NCI-H2171 (cell line): ENCODE measurements at regions not wholly inside any gene's neighbourhood (a gene's known extent, or its start where the extent isn't known, plus 50 kb on each side); places are given as distances from the start of the nearest gene placed in this dataset.
"Not testable (repeated sequence)": the region's sequence is repeated elsewhere in the genome, so short reads cannot be mapped to it uniquely, and the experiment has no call there.

Experiments used
- DNase-seq: peaks from one replicate; lab custom pipeline; 2025; lab: John Stamatoyannopoulos, UW

DNA sequence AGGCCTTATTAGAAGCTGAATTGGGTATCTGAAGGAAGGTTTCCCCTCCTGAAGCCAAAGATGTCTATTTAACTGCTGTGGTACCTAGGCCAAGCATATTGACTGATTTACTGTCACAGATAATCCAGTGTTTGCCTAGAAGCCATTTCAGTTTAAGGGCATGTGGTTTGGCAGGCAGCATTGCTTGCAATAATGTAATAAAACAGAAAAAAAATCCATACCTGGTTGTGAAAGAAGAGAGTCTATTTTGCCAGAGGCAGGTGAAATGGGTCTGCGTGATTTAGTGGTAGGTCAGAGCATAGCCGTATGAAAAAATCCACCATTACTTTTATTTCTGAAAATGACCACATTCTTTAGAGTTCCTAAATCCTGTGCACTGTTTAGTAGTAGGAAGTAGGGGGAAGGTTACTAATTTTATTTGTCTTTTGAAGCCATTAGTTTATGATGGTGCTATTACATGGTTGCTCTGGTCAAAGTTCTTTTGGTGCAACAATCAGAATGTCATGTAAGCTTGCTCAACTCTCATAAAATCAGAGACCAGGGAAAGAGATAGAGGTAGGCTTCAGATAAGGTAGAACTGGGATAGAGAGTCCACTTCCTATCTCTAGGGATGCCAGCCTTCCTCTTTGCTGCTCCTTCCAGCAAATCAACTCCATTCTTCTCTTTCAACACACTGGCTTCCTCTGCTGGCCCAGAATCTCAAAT, 343.4 kb downstream of the GPD2 start:
- no peak for DNase-seq

GRCh38 chr2:156781677-156782076, 345.5 kb downstream of the GPD2 start:
- not testable (repeated sequence) for DNase-seq

GRCh38 chr2:156784020-156784701, 348.0 kb downstream of the GPD2 start:
- DNase-seq: peak; percentile 93

GRCh38 chr2:156787517-156787916, 351.3 kb downstream of the GPD2 start:
- DNase-seq: no peak

GRCh38 chr2:156790343-156791037, 354.3 kb downstream of the GPD2 start:
- no peak for DNase-seq

DNA sequence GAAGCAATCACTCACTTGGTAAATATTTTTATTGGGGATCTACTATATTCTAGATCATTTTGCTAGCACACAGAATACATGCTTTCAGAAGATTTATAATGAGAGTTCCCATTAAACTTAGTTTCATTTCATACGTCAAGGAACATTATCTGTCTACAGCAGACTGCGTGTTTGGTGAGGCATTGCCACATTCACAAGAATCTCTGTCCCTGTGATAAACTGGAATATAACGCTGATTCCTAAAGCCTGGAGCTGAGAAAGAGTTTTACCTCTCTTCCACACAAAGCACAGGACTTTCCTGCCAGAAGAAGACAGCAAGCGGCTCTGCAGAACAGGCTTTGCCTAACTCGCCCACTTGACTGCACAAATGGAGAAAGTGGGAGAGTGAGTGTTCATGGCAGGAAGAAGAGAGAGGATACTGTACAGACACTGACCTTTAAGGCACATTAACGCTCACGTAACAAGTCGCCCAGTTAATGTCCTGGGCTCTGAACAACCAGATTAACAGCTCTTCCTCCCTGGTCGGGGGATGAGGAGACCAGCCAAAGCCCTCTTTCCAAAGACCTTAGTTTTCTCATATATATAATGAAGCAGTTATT, 356.2 kb downstream of the GPD2 start:
- no peak for DNase-seq

DNA sequence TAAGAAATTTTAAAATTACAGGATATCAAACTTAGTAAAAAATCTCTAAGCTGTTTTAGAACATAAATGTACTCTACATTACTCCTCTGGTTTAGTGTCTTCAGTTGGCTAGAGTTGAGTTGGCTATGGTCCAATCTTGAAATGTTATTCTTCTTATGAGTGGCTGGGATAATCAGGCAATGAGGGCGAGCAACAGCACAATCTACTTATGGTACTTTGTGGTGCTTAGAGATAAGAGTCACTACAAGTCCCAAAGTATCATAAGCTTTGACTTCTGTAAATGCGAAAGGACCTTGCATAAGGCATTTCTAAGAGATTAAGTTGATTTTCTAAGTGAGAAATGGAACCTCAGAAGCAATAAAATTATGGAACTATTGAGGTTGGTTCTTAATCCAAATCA, 361.7 kb downstream of the GPD2 start:
- no peak for DNase-seq

- DNase-seq: no peak
These were observed 364.0 kb downstream of the GPD2 start for GRCh38 chr2:156800065-156800653.

DNA sequence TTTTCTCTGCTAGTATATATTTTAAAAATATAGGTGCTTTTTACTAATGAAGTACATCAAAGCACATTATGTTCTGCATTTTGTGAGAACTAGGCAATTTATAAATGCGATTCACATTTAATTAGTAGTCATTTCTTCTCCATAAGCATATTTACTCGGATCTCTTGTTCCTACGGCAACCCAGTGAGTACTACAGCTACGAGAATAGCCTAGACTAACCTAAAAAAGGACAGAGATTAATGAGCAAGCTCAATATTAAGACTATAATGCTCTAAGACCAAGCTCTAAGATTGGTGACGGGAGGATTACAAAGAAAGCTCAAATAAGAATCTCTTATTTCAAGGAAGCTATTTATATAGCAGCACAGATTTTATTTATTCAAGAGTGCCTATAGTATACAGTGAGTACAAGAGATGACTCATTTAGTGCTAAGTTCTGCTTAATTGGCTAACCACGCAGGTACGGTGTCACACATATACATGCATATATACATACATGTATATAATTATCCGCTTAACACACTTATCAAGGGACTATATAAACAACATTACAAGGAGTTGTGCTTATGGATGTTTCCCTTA, 364.7 kb downstream of the GPD2 start:
- no peak for DNase-seq

- DNase-seq: peak; percentile 29
These were observed 367.1 kb downstream of the GPD2 start for GRCh38 chr2:156803243-156803642.

DNA sequence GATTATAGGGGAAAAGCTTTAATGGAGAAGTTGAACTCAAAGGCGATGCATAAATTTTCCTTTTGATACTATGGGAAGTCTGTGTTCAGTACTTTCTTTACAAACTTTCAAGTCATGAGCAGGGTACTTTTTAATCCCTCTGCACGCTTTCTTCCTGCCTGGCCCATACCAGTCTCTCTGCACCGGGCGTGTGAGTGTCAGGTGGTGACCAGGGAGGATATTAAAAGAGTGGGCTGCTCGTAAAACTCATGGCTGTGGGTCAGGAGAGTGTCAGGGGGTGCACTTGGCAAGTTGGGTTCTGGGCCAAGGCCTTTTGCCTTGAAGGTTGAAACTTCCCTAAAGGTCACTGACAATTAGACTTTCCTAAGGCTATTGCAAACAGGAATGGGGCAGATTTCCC, 367.8 kb downstream of the GPD2 start:
- no peak for DNase-seq

DNA sequence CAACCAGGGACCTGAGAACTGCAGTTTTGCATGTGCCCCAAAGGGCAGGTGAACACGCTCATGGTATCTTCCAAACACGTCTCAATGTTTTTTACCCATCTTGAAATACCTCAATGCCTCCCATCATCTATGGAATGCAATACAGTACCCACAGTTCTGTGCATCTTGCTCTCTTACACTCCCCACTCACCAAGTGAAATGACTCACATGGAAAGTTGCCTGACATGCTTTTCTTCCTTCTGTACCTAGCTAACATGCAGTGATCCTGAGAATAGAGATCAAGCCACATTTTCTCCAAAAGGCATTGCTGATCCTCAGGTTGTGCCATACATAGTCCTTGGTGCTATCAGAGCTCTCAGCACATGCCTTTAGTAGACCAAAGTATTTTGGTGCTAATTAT, 373.9 kb downstream of the GPD2 start:
- no peak for DNase-seq

DNA sequence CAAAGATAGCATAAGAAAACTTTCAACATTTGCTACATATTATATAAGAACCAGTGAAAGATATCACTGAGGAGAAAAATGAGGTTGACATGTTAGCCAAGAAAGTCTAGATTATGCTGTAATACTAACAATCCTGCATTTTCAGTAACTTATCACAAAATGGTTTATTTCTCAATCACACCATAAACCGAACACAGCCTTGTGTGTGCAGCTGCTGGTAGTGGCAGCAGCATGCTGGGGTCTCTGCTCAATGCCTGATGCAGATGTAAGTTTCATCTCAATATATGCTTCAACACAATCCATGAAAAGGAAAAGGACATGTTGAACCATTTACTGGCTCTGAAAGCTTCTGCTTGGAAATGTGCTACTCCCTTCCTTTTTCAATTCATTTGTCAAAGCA, 376.3 kb downstream of the GPD2 start:
- DNase-seq: no peak

- no peak for DNase-seq
These were observed 381.3 kb downstream of the GPD2 start for GRCh38 chr2:156817430-156817829.

DNA sequence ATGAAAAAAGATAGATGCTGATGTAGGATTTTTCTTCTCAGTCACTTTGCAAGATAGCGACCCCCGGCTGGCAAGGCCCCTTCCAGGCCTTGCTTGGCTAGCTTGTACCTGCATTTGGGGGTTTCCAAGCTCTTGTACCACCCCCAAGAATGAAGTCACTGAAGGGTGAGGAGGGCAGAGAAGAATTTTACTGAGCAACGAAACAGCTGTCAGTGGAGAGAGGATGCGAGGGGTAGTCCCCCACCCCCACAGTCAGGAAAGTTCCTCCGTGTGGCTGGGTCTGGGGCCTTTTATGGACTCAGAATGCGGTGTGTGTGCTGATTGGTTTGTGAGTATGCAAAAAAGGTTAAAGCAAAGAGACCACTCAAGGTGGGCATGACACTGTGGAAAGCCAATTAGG, 382.0 kb downstream of the GPD2 start:
- no peak for DNase-seq

GRCh38 chr2:156818944-156819343, 382.8 kb downstream of the GPD2 start:
- no peak for DNase-seq

DNA sequence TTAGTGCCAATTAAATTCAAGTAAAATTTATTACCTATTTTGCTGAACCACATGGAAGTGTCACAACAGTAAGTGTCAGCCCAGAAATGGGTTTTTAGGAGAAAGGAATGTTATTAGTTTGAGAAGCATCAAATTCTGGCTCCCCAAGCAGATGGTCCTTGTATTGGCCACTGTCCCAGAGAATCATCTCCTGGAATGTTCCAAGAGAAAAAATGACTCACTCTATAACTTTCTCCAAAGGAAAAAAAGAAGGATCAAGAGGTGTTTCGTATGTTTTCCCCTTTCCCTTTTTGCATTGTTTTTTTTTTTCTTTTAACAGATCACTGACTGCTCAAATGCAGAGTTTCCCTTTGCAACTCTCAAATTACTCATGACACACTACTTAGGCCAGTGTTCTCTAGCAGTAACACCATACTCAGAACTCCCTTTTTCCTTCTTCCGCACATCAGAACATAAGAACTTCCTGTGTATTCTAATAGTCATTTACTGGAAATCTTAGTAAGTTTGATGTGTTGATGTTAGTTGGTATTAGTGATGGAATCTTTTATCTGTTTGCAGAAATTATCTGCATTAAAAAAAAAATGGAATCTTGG, 390.3 kb downstream of the GPD2 start:
- no peak for DNase-seq

GRCh38 chr2:156834431-156834830, 398.3 kb downstream of the GPD2 start:
- DNase-seq: no peak

DNA sequence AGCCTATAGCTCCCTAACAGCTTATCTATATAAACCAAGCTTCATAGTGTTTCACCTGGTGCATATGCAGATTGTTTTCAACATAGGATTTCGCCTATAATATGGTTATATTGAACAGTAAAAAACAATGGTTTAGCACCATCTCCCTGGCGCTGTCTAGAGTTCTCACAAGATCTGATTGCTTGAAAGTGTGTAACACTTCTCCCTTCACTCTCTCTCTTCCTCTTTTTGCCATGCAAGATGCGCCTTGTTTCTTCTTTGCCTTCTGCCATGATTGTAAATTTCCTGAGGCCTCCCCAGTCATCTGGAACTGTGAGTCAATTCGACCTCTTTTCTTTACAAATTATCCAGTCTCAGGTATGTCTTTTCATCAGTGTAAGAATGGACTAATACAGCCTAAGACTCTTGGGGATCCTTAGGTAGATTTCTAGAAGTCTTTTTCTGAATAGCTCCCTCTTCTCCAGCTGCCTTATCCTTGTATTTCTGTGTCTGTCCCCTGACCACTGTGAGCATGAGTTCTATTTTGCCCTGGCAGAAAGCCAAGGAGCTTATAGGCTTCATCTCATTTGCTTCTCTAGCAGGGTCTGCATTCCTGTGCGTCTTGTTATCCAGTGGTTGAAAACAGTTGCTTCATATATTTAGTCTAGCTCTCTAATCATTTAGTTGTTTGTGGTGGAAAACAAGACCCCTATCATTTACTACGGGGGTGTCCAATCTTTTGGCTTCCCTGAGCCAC, 401.6 kb downstream of the GPD2 start:
- no peak for DNase-seq

DNA sequence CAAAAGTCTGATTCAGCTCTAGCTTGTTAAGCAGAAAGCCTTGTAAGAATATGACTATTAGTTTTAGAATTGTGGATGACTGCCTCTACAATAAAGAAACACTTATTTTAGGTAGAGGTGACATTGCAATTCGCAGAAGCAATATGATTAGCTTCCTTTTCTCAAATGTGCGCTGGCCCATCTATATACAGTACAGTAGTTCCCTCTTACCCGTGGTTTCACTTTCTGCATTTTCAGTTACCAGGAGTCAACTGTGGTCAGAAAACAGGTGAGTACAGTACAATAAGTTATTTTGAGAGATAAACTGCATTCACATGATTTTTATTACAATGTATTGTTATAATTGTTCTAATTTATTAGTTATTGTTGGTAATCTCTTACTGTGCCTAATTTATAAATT, 405.1 kb downstream of the GPD2 start:
- no peak for DNase-seq
